Caki2 (cell line): ENCODE measurements at regions not wholly inside any gene's neighbourhood (a gene's known extent, or its start where the extent isn't known, plus 50 kb on each side); places are given as distances from the start of the nearest gene placed in this dataset.

Source experiments
- DNase-seq: peaks from one replicate; pipeline ENCODE4 v3.0.0-alpha.2; 2015; ENCODE audit warnings: low read depth
- in situ Hi-C: cut with HindIII; loops from 2 replicates; pipeline ENCODE4 v1.10.0; 2016; ENCODE audit warnings: low sequenced_read_pairs, low pct_unique_long_range_greater_than_20kb, mixed read lengths

DNA sequence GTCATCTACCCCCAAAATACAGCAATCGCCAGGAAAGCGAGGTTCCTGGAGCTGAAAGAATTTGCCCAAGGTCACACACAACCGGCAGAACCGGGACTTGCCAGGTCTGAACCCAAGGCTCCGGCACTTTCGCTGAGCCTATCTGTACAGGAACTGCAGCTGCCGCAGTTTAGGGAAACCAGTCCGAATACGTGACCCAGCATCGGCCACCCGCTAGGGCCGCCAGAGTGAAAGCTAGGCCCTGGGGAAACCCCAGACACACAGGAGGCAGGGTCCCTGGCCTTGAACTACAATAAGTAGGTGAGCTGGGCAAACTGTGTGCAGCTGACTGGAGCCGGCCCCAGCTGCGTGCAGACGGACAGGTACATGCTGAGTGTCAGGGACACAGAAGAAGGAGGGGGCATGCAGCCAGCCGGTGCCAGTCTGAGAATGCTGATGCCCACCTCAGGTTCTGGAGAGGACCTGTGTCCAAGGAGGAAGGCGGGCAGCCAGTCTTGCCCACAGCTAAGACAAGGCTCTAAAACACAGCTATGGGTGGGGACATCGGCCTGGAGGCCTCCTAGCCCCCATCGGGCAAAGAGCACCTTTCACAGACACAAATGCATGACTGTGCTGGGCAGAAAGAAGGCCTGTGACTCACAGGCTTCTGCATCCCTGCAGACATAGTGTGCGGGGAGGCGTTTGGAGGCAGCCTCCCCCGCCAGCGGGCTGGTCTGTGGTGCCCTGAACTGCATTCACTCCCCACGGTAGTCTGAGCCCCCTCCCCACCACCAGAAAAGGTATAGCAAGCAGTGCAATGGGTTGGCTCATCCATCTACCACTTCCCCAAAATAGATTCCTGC, 107.4 kb upstream of the ID2 start:
- peak; percentile 15 for DNase-seq
- in situ Hi-C loops = no loop called here

DNA sequence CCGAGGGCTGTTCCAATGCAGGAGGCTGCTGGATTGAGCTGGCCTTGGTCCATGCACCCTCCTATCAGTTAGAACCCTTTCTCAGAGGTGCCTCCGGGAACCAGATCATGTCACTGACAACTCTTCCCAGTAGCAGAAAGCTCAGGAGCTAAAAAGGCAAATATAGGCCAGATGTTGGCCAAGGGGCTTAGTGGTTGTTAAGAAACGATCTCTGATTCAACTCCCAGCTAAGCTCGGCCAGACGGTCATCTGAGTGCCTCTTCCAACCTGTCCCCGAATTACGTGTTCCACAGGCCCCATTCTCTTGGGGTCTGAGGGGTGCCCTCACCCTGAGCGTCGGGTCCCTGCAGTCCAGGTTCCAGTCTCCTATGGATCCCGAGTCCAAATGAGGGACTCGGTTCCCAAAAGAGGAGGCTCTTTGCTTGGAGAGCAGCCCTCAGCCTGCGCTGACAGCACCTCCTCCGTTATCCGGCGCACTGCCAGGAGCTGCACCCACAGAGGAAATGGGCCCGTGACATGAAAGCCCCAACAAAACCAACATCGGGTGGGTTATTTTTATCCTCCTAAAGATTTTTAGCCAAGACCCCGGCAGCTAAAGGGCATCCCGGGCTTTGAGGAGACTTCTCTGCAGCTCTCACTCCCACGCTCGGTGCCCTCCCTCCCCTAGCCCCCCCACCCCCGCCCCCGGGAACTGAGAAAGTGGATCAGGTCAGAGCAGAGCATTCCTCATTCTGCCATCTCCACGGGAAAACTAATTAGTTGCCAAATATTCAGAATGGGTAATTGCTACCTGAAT, 106.6 kb upstream of the ID2 start:
- no peak for DNase-seq
- in situ Hi-C loops = no loop called here

DNA sequence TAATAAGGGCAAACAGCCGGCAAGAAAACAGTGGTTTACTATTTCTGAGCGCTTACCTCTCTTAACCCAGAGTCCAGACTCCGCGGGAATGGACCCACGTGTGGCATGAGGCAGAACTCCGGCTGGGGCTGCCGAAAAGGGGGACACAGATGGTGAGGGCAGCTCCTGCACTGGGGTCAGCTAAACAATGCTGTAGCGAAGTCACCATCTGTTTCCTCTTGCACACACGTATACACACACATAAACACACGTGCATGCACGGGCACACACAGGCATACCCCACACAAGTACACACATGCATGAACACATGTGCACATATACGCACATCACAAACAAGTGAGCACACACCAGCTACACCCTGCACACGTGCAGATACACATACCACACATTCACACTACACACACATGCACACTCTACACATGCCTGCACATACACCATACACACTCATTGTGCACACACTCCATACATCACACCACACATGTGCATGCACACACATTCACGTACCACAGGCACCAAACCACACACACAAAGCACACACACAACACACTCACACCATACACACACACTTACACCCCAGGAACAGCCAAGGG, 105.9 kb upstream of the ID2 start:
- DNase-seq = no peak
- in situ Hi-C loops = no loop called here

DNA sequence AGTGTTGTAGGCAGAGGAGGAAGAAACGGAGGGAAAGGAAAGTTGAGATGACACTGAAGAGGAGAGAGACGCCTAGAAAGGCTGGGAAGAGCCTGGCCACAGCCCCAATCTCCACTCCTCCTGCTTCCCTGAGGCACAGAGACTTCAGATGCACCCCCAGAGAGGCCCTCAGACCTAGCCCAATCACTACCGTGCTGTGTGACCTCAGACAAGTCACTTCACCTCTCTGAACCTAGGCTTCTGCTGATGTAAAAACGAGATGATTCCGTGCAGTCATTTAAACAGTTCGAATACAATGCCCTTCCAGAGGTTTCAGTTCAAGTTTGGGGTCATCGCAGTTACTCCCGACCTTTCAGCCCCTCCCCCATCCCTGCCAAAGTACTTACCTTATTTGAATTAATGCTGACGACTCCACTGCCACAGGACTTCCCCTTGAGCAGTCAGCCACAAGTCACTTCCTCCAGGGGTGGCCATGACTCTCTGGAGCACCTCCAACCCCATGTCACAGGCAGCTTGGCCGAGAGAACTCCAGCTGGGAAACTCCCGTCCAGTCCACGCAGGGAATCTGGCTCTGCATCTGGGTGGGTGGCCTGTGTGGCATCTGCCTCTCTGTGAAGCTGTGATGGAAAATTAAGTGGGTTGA, 105.2 kb upstream of the ID2 start:
- DNase-seq = no peak
- in situ Hi-C loops = no loop called here

- in situ Hi-C loops = no loop called here
- no peak for DNase-seq
These were observed 104.3 kb upstream of the ID2 start for GRCh38 chr2:8577573-8577972.

GRCh38 chr2:8578335-8579244, 103.3 kb upstream of the ID2 start:
- DNase-seq = no peak
- in situ Hi-C loops = no loop called here

GRCh38 chr2:8579485-8580085, 102.3 kb upstream of the ID2 start:
- no peak for DNase-seq
- in situ Hi-C loops = no loop called here

GRCh38 chr2:8580316-8581233, 101.3 kb upstream of the ID2 start:
- in situ Hi-C loops = no loop called here
- no peak for DNase-seq

DNA sequence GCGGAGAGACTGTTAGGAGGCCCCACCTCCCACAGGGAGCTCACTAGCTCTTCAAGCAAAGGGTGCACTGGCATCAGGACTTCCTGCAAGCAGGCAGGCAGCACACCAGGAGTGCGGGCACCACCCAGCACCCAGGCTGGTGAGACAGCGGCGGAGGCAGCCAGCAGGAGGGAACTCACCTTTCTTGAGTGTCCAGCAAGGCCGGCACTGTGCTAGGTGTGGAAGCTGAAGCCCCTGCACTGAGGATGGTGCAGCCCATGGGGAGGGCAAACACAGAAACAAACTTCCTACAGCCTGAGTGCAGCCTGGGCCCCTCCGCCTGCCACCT, 100.7 kb upstream of the ID2 start:
- in situ Hi-C loops = no loop called here
- DNase-seq = no peak

- DNase-seq = no peak
- in situ Hi-C loops = no loop called here
These were observed 100.2 kb upstream of the ID2 start for GRCh38 chr2:8581601-8582041.

- DNase-seq = no peak
- in situ Hi-C loops = no loop called here
These were observed 99.7 kb upstream of the ID2 start for GRCh38 chr2:8582191-8582590.

DNA sequence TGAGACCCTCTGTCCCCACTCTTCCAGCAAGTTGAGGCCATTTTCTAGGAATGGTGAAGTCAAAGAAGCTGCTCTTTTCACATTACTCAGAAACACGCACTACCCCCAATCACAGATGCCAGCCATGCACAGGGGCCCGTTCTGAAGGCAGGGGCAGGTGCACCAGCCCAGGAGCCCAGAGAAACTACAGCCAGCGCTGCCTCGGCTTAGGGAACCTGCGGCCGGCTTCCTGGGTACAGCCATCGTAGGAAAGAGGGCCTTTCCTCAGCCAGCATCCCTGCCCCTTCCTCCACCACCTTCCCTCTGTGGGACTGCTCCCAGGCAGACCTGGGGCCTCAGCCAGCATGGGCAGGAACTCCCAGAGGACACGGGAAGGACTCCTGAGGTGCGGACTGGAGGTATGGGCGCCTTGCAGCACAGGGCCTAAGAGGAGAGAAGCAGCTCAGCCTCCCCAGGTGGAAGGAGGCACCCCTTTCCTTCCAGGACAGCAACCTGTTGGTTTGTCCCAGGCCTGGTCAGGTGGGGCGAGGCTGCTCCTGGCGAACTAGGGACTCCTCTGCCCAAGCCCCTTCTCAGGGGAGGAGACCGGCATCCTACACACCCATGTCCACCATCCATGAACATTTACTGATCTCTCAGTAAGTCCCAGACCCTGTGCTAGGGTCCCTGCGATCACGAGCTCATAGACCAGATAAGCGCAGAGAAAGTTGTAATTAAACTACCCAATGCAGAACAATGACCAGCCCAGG, 99.0 kb upstream of the ID2 start:
- no peak for DNase-seq
- in situ Hi-C loops = no loop called here

DNA sequence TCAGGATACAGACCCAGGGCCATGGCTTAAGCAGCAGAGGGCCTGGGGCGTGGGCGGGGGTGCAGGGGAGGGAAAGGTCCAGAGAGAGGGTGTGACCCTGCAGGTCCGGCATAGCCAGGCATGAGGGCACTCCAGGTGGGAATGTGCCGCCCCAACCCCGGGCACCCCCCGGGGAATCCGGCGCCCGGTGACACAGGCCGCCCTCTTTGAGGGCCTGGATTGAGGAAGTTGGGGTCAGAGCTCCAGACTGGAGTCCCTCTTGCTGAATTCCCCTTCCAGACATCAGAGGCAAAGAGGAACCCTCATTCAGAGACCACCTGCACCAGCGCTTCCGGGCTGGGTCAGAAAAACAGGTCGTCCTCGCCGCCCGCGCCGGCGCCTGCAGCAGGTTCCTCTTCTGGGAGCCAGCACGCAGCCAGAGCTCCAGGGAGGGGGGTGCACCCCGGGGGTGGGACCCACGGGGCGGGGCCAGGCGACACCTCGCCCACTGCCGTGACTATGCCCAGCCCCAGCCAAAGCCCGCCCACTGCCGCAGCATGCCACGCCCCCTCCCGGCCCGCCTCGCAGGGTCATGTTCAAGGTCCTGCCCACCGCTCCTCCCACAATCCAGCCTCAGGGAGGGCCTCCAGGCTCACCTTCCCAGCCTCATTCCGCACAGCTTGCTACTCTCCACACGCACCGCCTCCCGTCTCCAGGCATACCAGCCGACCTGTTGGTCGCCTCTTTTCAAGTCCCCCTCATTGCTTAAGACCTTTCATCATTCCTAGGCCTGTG, 98.3 kb upstream of the ID2 start:
- in situ Hi-C loops = no loop called here
- DNase-seq = peak; percentile 83

GRCh38 chr2:8584174-8585066, 97.4 kb upstream of the ID2 start:
- in situ Hi-C loops = no loop called here
- DNase-seq = no peak
